ENCODE measurements at regions not wholly inside any gene's neighbourhood (a gene's known extent, or its start where the extent isn't known, plus 50 kb on each side); places are given as distances from the start of the nearest gene placed in this dataset.

DNA sequence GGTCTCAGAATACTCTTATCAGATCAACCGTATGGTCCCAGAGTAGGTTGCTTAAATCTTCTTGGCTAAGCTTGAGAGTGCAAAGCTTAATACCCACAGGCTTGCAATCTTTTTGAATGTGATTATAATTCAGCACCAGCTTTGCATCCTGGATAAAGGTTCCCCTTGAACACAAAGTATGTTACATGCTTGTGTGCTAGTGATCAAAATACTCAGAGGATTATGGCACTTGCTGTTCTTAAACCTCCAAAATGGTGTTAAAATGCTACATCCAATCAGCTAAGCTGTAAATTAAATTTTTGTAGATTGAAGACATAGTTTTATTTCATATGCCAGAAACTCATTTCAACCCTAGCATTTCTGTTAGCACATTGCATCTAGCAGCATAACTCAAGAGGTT is 812.2 kb upstream of the TENM3 start:
- Histone ChIP-seq H3K9me3 (ENCODE audit: low read depth, low read length) (no peaks in the 10 kb centered on the region), H3K79me2 (ENCODE audit: insufficient read depth, low read length) (no peaks in the 10 kb centered on the region), H3K4me2 (ENCODE audit: insufficient read depth, low read length) (no peak overlapping the region), H3K4me1 (ENCODE audit: insufficient read depth, low read length) (no peaks in the 10 kb centered on the region), H3K4me3 (ENCODE audit: insufficient read depth, low read length) (no peak overlapping the region), H3K36me3 (ENCODE audit: insufficient read depth, low read length) (no peaks in the 10 kb centered on the region), H3K27me3 (ENCODE audit: insufficient read depth, low read length) (no peaks in the 10 kb centered on the region), H2AFZ (ENCODE audit: low read length) (no peak overlapping the region), H3K27ac (ENCODE audit: low read depth, low read length) (no peak overlapping the region), H4K20me1 (ENCODE audit: insufficient read depth, low read length) (no peaks in the 10 kb centered on the region)
- TF ChIP-seq, protein P1, sequence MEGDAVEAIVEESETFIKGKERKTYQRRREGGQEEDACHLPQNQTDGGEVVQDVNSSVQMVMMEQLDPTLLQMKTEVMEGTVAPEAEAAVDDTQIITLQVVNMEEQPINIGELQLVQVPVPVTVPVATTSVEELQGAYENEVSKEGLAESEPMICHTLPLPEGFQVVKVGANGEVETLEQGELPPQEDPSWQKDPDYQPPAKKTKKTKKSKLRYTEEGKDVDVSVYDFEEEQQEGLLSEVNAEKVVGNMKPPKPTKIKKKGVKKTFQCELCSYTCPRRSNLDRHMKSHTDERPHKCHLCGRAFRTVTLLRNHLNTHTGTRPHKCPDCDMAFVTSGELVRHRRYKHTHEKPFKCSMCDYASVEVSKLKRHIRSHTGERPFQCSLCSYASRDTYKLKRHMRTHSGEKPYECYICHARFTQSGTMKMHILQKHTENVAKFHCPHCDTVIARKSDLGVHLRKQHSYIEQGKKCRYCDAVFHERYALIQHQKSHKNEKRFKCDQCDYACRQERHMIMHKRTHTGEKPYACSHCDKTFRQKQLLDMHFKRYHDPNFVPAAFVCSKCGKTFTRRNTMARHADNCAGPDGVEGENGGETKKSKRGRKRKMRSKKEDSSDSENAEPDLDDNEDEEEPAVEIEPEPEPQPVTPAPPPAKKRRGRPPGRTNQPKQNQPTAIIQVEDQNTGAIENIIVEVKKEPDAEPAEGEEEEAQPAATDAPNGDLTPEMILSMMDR (IDR thresholded peaks at IDR 0.05; ENCODE audit: extremely low read depth, low read depth, low read length) = no peak
- no peak for DNase-seq (ENCODE audit: insufficient read length, low spot score, missing footprints)

DNA sequence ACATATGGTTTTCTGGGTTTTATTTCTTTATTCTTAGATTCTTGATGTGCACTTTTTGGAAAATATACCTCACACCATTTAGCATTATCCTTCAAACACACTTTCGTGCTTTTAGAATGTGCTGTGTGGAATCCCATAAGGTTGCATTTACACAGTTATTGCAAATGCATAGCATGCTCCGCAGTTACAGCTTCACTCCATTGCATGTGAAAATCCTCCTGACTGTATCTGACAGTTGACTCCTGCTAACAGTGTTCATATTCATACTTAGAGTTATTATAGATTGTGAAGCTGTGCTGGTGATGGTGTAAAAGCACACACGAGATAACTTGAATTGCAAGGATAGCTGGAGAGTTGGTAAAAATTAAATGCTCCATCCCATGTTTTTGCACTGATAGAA is 811.5 kb upstream of the TENM3 start:
- Histone ChIP-seq H3K9me3 (ENCODE audit: low read depth, low read length) (no peaks in the 10 kb centered on the region), H3K79me2 (ENCODE audit: insufficient read depth, low read length) (no peaks in the 10 kb centered on the region), H4K20me1 (ENCODE audit: insufficient read depth, low read length) (no peaks in the 10 kb centered on the region), H3K4me1 (ENCODE audit: insufficient read depth, low read length) (no peaks in the 10 kb centered on the region), H3K4me3 (ENCODE audit: insufficient read depth, low read length) (no peak overlapping the region), H3K27ac (ENCODE audit: low read depth, low read length) (no peak overlapping the region), H3K27me3 (ENCODE audit: insufficient read depth, low read length) (no peaks in the 10 kb centered on the region), H3K36me3 (ENCODE audit: insufficient read depth, low read length) (no peaks in the 10 kb centered on the region), H2AFZ (ENCODE audit: low read length) (no peak overlapping the region), H3K4me2 (ENCODE audit: insufficient read depth, low read length) (no peak overlapping the region)
- TF ChIP-seq, protein P1 (IDR thresholded peaks at IDR 0.05; ENCODE audit: extremely low read depth, low read depth, low read length) = no peak
- DNase-seq (ENCODE audit: insufficient read length, low spot score, missing footprints) = no peak

DNA sequence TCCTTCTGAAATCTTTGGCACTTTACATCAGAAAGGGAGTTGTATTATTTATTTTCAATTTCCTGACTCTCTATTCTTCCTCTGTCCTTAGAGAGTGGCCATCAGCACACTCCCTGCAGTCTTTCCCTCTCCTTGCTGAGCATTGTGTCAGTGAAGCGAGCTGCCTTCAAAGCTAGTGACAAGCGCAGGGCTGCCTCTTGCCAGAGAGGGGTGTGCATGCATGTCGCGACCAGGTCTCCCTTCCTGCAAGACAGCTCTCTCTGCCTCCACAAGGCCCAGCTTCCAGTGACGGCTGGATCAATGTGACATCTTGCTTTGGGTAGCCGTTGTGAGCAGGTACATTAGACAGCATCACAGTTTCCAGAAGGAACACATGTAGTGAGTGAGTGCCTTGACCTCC is 810.9 kb upstream of the TENM3 start:
- Histone ChIP-seq H2AFZ (ENCODE audit: low read length) (no peak overlapping the region), H3K4me2 (ENCODE audit: insufficient read depth, low read length) (no peak overlapping the region), H4K20me1 (ENCODE audit: insufficient read depth, low read length) (no peaks in the 10 kb centered on the region), H3K79me2 (ENCODE audit: insufficient read depth, low read length) (no peaks in the 10 kb centered on the region), H3K36me3 (ENCODE audit: insufficient read depth, low read length) (no peaks in the 10 kb centered on the region), H3K4me3 (ENCODE audit: insufficient read depth, low read length) (no peak overlapping the region), H3K9me3 (ENCODE audit: low read depth, low read length) (no peaks in the 10 kb centered on the region), H3K27me3 (ENCODE audit: insufficient read depth, low read length) (no peaks in the 10 kb centered on the region), H3K4me1 (ENCODE audit: insufficient read depth, low read length) (no peaks in the 10 kb centered on the region), H3K27ac (ENCODE audit: low read depth, low read length) (no peak overlapping the region)
- TF ChIP-seq, protein P1 (IDR thresholded peaks at IDR 0.05; ENCODE audit: extremely low read depth, low read depth, low read length) = no peak
- DNase-seq (ENCODE audit: insufficient read length, low spot score, missing footprints) = no peak

DNA sequence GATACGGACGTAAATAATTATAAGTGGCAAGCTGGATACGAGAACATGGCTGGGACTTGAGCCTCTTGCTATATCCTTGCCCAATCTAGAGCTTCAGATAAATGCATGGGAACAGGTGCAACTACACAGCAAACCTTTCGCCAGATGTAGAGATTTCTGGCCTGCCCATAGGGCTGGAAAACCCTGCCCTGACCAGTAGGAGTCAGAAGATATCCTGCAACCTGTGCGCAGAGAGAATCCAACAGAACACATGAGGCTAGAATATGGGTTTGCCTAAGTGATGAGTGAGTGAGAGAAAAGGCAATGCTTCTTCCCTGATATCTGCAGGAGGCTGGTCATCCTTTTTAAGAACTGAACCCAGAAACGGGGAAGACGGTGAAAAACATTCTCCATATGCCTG is 805.3 kb upstream of the TENM3 start:
- Histone ChIP-seq H3K36me3 (ENCODE audit: insufficient read depth, low read length) (no peaks in the 10 kb centered on the region), H3K4me3 (ENCODE audit: insufficient read depth, low read length) (no peak overlapping the region), H3K79me2 (ENCODE audit: insufficient read depth, low read length) (no peaks in the 10 kb centered on the region), H3K27ac (ENCODE audit: low read depth, low read length) (no peak overlapping the region), H4K20me1 (ENCODE audit: insufficient read depth, low read length) (no peaks in the 10 kb centered on the region), H3K4me1 (ENCODE audit: insufficient read depth, low read length) (no peaks in the 10 kb centered on the region), H3K27me3 (ENCODE audit: insufficient read depth, low read length) (no peaks in the 10 kb centered on the region), H2AFZ (ENCODE audit: low read length) (no peak overlapping the region), H3K9me3 (ENCODE audit: low read depth, low read length) (no peaks in the 10 kb centered on the region), H3K4me2 (ENCODE audit: insufficient read depth, low read length) (no peak overlapping the region)
- no peak for DNase-seq (ENCODE audit: insufficient read length, low spot score, missing footprints)
- TF ChIP-seq, protein P1 (IDR thresholded peaks at IDR 0.05; ENCODE audit: extremely low read depth, low read depth, low read length) = no peak
